NK-92 treated with Interleukin-12 subunit alpha and Interleukin-12 subunit beta, amount 100 ng/mL, for 24 hours (cell line): ENCODE measurements at regions not wholly inside any gene's neighbourhood (a gene's known extent, or its start where the extent isn't known, plus 50 kb on each side); places are given as distances from the start of the nearest gene placed in this dataset.

Source experiments
- DNase-seq: peaks from one replicate; lab custom pipeline; 2025; lab: John Stamatoyannopoulos, UW

GRCh38 chr16:85187886-85188285 is 75.6 kb upstream of the CIBAR2 start:
- no peak for DNase-seq

GRCh38 chr16:85188822-85189672 is 76.8 kb upstream of the CIBAR2 start:
- no peak for DNase-seq

- DNase-seq, result no peak
Observed at GRCh38 chr16:85190572-85190971, 78.3 kb upstream of the CIBAR2 start.

- DNase-seq, result no peak
Observed at GRCh38 chr16:85191341-85191965, 79.2 kb upstream of the CIBAR2 start.

- DNase-seq, result no peak
Observed at GRCh38 chr16:85192238-85193114, 80.2 kb upstream of the CIBAR2 start.

GRCh38 chr16:85193115-85193493 is 80.8 kb upstream of the CIBAR2 start:
- no peak for DNase-seq

- DNase-seq, result no peak
Observed at GRCh38 chr16:85193876-85194275, 81.6 kb upstream of the CIBAR2 start.

GRCh38 chr16:85194307-85195270 is 82.3 kb upstream of the CIBAR2 start:
- DNase-seq, result no peak

- no peak for DNase-seq
Observed at GRCh38 chr16:85195271-85195647, 83.0 kb upstream of the CIBAR2 start.

- DNase-seq, result no peak
Observed at GRCh38 chr16:85195900-85196772, 83.9 kb upstream of the CIBAR2 start.

- DNase-seq, result no peak
Observed at GRCh38 chr16:85196976-85197375, 84.7 kb upstream of the CIBAR2 start.

- no peak for DNase-seq
Observed at GRCh38 chr16:85197611-85198566, 85.6 kb upstream of the CIBAR2 start.

GRCh38 chr16:85199069-85199725 is 86.9 kb upstream of the CIBAR2 start:
- no peak for DNase-seq

GRCh38 chr16:85199880-85200279 is 87.6 kb upstream of the CIBAR2 start:
- DNase-seq, result no peak

- no peak for DNase-seq
Observed at GRCh38 chr16:85200471-85201278, 88.4 kb upstream of the CIBAR2 start.

- no peak for DNase-seq
Observed at GRCh38 chr16:85201574-85201973, 89.3 kb upstream of the CIBAR2 start.

GRCh38 chr16:85202051-85202601 is 89.9 kb upstream of the CIBAR2 start:
- DNase-seq, result no peak
